Smooth muscle cell (in vitro differentiated cells): ENCODE measurements at regions not wholly inside any gene's neighbourhood (a gene's known extent, or its start where the extent isn't known, plus 50 kb on each side); places are given as distances from the start of the nearest gene placed in this dataset.
"Not testable (repeated sequence)": the region's sequence is repeated elsewhere in the genome, so short reads cannot be mapped to it uniquely, and the experiment has no call there.

ENCODE experiments used
- DNase-seq: peaks from one replicate; lab custom pipeline; 2025; ENCODE audit not compliant: unreplicated experiment; lab: John Stamatoyannopoulos, UW
- H2AFZ ChIP-seq: fragments of 200-600 bp; sonication (generic); 2 replicates; pipeline ENCODE4 v1.6.0; 2016; ENCODE audit warnings: antibody characterized with exemption, low read depth, mild to moderate bottlenecking
- H3F3A ChIP-seq: fragments of 200-600 bp; sonication (generic); 2 replicates; pipeline ENCODE4 v1.6.0; 2017; ENCODE audit warnings: antibody characterized with exemption, low read depth
- H3K27ac ChIP-seq: fragments of 200-600 bp; sonication (generic); 2 replicates; pipeline ENCODE4 v1.5.1; 2016; ENCODE audit warnings: low read depth, mild to moderate bottlenecking
- H3K27me3 ChIP-seq: fragments of 200-600 bp; sonication (generic); 2 replicates; pipeline ENCODE4 v1.6.1; 2016; ENCODE audit warnings: low read depth, mild to moderate bottlenecking
- H3K36me3 ChIP-seq: fragments of 200-600 bp; sonication (generic); 2 replicates; pipeline ENCODE4 v1.5.1; 2016; ENCODE audit warnings: low read depth
- H3K4me1 ChIP-seq: fragments of 200-600 bp; sonication (generic); 2 replicates; pipeline ENCODE4 v1.5.1; 2016; ENCODE audit warnings: low read depth
- H3K4me2 ChIP-seq: fragments of 200-600 bp; sonication (generic); 2 replicates; pipeline ENCODE4 v1.6.0; 2016; ENCODE audit warnings: mild to moderate bottlenecking
- H3K4me3 ChIP-seq: fragments of 200-600 bp; sonication (generic); 2 replicates; pipeline ENCODE4 v1.5.1; 2016; ENCODE audit warnings: mild to moderate bottlenecking
- H3K79me2 ChIP-seq: fragments of 200-600 bp; sonication (generic); 2 replicates; pipeline ENCODE4 v1.6.0; 2016; ENCODE audit warnings: low read depth, mild to moderate bottlenecking
- H3K9ac ChIP-seq: fragments of 200-600 bp; sonication (generic); 2 replicates; pipeline ENCODE4 v1.6.0; 2016; ENCODE audit warnings: low read depth
- H3K9me3 ChIP-seq: fragments of 200-600 bp; sonication (generic); replicated peaks from 2 replicates; pipeline ENCODE4 v1.5.1; 2016; ENCODE audit warnings: low read depth
- H4K20me1 ChIP-seq: fragments of 200-600 bp; sonication (generic); 2 replicates; pipeline ENCODE4 v1.6.0; 2016; ENCODE audit warnings: low read depth
- WGBS: methylation state at CpG from one replicate; pipeline ENCODE4 v1.1.7; 2016; ENCODE audit warnings: low lambda C conversion rate; 5-methylcytosine and 5-hydroxymethylcytosine counted together
- TF ChIP-seq, protein P1 (sequence below): fragments of 200-600 bp; sonication (generic); IDR thresholded peaks from 2 replicates; pipeline ENCODE4 v1.5.1; 2017; ENCODE audit warnings: borderline replicate concordance, mild to moderate bottlenecking, antibody characterized with exemption; ENCODE audit not compliant: insufficient read depth, poor library complexity, severe bottlenecking

DNA sequence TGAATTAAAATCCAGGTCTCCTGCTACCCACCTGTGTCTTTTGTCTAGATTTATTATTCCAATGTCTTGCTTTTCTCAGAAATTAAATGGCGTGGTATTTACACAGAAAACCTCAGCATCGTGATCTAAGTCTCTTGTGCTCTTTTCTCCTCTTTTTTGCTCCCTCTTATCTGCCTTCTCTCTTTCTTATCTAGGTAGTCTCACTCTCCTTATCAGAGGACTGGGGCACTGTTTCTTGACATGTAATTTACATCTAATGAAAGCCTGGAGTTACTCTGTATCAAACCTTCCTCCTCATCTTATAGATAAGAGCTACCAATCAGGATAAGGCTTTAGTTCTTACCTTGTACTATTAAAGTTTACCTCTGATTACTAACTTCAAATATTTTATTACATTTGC lies 933.8 kb downstream of the TLE1 start:
- H3K9me3 ChIP-seq = no peaks in the 10 kb centered on the region
- no peak overlapping the region for H3K9ac ChIP-seq
- no peaks in the 10 kb centered on the region for H3F3A ChIP-seq
- H4K20me1 ChIP-seq = no peaks in the 10 kb centered on the region
- no peak overlapping the region for H3K4me2 ChIP-seq
- no peak for DNase-seq
- WGBS = 39% methylated on average over 2 of the region's 2 CpGs
- no peak overlapping the region for H2AFZ ChIP-seq
- TF ChIP-seq, protein P1, sequence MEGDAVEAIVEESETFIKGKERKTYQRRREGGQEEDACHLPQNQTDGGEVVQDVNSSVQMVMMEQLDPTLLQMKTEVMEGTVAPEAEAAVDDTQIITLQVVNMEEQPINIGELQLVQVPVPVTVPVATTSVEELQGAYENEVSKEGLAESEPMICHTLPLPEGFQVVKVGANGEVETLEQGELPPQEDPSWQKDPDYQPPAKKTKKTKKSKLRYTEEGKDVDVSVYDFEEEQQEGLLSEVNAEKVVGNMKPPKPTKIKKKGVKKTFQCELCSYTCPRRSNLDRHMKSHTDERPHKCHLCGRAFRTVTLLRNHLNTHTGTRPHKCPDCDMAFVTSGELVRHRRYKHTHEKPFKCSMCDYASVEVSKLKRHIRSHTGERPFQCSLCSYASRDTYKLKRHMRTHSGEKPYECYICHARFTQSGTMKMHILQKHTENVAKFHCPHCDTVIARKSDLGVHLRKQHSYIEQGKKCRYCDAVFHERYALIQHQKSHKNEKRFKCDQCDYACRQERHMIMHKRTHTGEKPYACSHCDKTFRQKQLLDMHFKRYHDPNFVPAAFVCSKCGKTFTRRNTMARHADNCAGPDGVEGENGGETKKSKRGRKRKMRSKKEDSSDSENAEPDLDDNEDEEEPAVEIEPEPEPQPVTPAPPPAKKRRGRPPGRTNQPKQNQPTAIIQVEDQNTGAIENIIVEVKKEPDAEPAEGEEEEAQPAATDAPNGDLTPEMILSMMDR = no peak
- H3K79me2 ChIP-seq = no peaks in the 10 kb centered on the region
- H3K36me3 ChIP-seq = no peaks in the 10 kb centered on the region
- H3K4me3 ChIP-seq = no peak overlapping the region
- no peaks in the 10 kb centered on the region for H3K27me3 ChIP-seq
- H3K27ac ChIP-seq = no peak overlapping the region
- H3K4me1 ChIP-seq = no peaks in the 10 kb centered on the region

DNA sequence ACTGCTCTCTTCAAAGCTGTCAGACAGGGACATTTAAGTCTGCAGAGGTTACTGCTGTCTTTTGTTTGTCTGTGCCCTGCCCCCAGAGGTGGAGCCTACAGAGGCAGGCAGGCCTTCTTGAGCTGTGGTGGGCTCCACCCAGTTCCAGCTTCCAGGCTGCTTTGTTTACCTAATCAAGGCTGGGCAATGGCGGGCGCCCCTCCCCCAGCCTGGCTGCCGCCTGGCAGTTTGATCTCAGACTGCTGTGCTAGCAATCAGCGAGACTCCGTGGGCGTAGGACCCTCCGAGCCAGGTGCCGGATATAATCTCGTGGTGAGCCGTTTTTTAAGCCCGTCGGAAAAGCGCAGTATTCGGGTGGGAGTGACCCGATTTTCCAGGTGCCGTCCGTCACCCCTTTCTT lies 942.3 kb downstream of the TLE1 start:
- not testable (repeated sequence) for DNase-seq, H3K27ac ChIP-seq, H3K27me3 ChIP-seq, H3K36me3 ChIP-seq, H2AFZ ChIP-seq, H3K9me3 ChIP-seq, H3K9ac ChIP-seq, H3K4me3 ChIP-seq, H3K4me2 ChIP-seq, H3F3A ChIP-seq, H3K4me1 ChIP-seq, H3K79me2 ChIP-seq, H4K20me1 ChIP-seq
- 78% methylated on average over 16 of the region's 17 CpGs for WGBS

DNA sequence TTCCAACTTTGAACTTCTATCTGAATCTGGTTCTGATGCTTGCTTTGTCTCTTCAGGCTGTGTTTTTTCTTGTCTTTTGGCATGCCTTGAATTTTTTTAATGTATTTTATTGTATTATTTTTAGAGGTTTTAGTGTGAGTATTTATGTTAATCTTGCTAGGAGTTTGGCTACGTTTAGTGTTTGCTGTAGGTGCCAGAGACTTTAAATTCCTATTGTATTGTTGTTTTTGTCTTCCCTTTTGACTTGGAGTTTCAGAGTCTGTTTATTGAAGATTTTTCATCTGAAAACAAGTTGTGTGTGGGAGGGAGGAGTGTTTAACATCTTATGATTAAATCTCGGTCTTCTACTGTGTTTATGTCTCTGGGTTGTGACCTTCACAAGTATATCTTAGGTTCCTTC lies 956.8 kb downstream of the TLE1 start:
- H3K9ac ChIP-seq = no peak overlapping the region
- no peak overlapping the region for H2AFZ ChIP-seq
- H3K27ac ChIP-seq = no peak overlapping the region
- H3K36me3 ChIP-seq = no peaks in the 10 kb centered on the region
- no peak overlapping the region for H3K4me2 ChIP-seq
- H3K9me3 ChIP-seq = no peaks in the 10 kb centered on the region
- no peak for DNase-seq
- peaks cover 4% of the 10 kb centered on the region for H3K4me1 ChIP-seq
- 31% methylated on average over 2 of the region's 2 CpGs for WGBS
- H3K27me3 ChIP-seq = no peaks in the 10 kb centered on the region
- no peaks in the 10 kb centered on the region for H3K79me2 ChIP-seq
- H4K20me1 ChIP-seq = no peaks in the 10 kb centered on the region
- H3K4me3 ChIP-seq = no peak overlapping the region
- TF ChIP-seq, protein P1 = no peak
- H3F3A ChIP-seq = no peaks in the 10 kb centered on the region

DNA sequence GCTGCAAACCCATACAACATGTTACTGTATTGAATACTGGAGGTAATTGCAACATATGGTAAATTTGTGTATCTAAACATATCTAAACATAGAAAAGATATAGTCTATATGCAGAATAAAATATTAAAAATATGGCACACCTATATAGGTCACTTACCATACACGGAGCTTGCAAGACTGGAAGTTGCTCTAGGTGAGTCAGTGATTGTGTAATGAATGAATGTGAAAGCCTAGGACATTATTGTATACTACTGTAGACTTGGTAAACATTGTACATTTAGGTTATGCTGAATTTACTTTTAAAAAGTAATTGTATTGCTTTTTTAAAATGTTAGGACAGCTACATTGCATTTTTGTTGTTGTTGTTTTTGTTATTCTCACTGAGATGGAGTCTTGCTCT lies 968.8 kb downstream of the TLE1 start:
- no peaks in the 10 kb centered on the region for H3K9me3 ChIP-seq
- no peaks in the 10 kb centered on the region for H3K4me1 ChIP-seq
- no peak overlapping the region for H3K9ac ChIP-seq
- no peak overlapping the region for H3K27ac ChIP-seq
- H3F3A ChIP-seq = no peaks in the 10 kb centered on the region
- TF ChIP-seq, protein P1 = no peak
- DNase-seq = no peak
- no peak overlapping the region for H3K4me3 ChIP-seq
- no peaks in the 10 kb centered on the region for H3K36me3 ChIP-seq
- no peaks in the 10 kb centered on the region for H3K79me2 ChIP-seq
- no peaks in the 10 kb centered on the region for H3K27me3 ChIP-seq
- 38% methylated on average over 1 of the region's 1 CpG for WGBS
- H4K20me1 ChIP-seq = no peaks in the 10 kb centered on the region
- no peak overlapping the region for H3K4me2 ChIP-seq
- H2AFZ ChIP-seq = no peak overlapping the region
